ENCODE measurements at regions not wholly inside any gene's neighbourhood (a gene's known extent, or its start where the extent isn't known, plus 50 kb on each side); places are given as distances from the start of the nearest gene placed in this dataset.

- TF ChIP-seq, protein P1, sequence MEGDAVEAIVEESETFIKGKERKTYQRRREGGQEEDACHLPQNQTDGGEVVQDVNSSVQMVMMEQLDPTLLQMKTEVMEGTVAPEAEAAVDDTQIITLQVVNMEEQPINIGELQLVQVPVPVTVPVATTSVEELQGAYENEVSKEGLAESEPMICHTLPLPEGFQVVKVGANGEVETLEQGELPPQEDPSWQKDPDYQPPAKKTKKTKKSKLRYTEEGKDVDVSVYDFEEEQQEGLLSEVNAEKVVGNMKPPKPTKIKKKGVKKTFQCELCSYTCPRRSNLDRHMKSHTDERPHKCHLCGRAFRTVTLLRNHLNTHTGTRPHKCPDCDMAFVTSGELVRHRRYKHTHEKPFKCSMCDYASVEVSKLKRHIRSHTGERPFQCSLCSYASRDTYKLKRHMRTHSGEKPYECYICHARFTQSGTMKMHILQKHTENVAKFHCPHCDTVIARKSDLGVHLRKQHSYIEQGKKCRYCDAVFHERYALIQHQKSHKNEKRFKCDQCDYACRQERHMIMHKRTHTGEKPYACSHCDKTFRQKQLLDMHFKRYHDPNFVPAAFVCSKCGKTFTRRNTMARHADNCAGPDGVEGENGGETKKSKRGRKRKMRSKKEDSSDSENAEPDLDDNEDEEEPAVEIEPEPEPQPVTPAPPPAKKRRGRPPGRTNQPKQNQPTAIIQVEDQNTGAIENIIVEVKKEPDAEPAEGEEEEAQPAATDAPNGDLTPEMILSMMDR (IDR thresholded peaks at IDR 0.05), result no peak
- no peak for TF ChIP-seq POLR2AphosphoS5 (IDR thresholded peaks at IDR 0.05)
- TF ChIP-seq POLR2A (IDR thresholded peaks at IDR 0.05), result no peak
- no peak for TF ChIP-seq EP300 (IDR thresholded peaks at IDR 0.05; ENCODE audit: low read depth)
These were observed 372.0 kb downstream of the KCNJ3 start for GRCh38 chr2:155070489-155070888.
